ENCODE measurements at regions not wholly inside any gene's neighbourhood (a gene's known extent, or its start where the extent isn't known, plus 50 kb on each side); places are given as distances from the start of the nearest gene placed in this dataset.

- intact Hi-C loops (cut with DNase I), result no loop called here
- no peaks in the 10 kb centered on the region for H3K27me3 ChIP-seq
- H3K9me3 ChIP-seq, result no peaks in the 10 kb centered on the region
- no peak overlapping the region for H3K27ac ChIP-seq
- no peak overlapping the region for H3K4me3 ChIP-seq
- no peak for TF ChIP-seq POLR2A (IDR thresholded peaks at IDR 0.05)
- no peak for TF ChIP-seq CTCF (IDR thresholded peaks at IDR 0.05)
- 81 to 100% methylated on average over 1 to 3 of the region's 3 CpGs for WGBS, 2 donors
- no peak for DNase-seq
- no peaks in the 10 kb centered on the region for H3K36me3 ChIP-seq
- H3K4me1 ChIP-seq, result no peaks in the 10 kb centered on the region
Observed at GRCh38 chr6:48564036-48564820, 453.2 kb upstream of the PTCHD4 start.

GRCh38 chr6:48563433-48563832 is 452.4 kb upstream of the PTCHD4 start:
- intact Hi-C loops (cut with DNase I), result no loop called here
- H3K4me3 ChIP-seq, result no peak overlapping the region
- no peaks in the 10 kb centered on the region for H3K36me3 ChIP-seq
- no peak for TF ChIP-seq CTCF (IDR thresholded peaks at IDR 0.05)
- TF ChIP-seq POLR2A (IDR thresholded peaks at IDR 0.05), result no peak
- no peaks in the 10 kb centered on the region for H3K4me1 ChIP-seq
- WGBS, 2 donors, result 89 to 96% methylated on average over 1 of the region's 1 CpG
- H3K9me3 ChIP-seq, result no peaks in the 10 kb centered on the region
- DNase-seq, result no peak
- no peaks in the 10 kb centered on the region for H3K27me3 ChIP-seq
- no peak overlapping the region for H3K27ac ChIP-seq

DNA sequence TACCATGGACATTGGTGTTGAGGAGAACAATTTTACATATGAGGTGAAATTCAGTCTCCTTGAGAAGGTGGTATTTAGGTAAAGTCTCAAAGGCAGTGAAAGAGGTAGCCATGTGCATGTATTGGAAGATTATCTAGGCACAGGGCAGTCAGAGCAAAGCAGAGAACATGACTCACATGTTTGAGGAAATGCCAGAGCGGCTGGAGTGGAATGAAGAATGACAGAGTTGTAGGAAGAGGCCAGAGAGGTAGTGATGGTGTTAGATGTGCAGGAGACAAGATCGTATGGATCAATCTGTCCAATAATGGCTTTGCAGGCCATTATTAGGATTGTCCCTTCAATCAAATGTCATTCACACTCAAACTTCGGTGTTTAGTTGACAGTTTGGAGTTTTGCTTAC is 449.4 kb upstream of the PTCHD4 start:
- H3K4me3 ChIP-seq, result no peak overlapping the region
- H3K27me3 ChIP-seq, result no peaks in the 10 kb centered on the region
- no peaks in the 10 kb centered on the region for H3K36me3 ChIP-seq
- intact Hi-C loops (cut with DNase I), result no loop called here
- WGBS, 2 donors, result 59 to 63% methylated on average over 3 of the region's 3 CpGs
- H3K27ac ChIP-seq, result no peak overlapping the region
- H3K4me1 ChIP-seq, result no peaks in the 10 kb centered on the region
- TF ChIP-seq POLR2A (IDR thresholded peaks at IDR 0.05) (no peak), CTCF (IDR thresholded peaks at IDR 0.05) (no peak)
- H3K9me3 ChIP-seq, result peaks cover 0 to 1% (median 0%) of the 10 kb centered on the region in 3 donors
- no peak for DNase-seq

GRCh38 chr6:48553467-48554189 is 442.6 kb upstream of the PTCHD4 start:
- no peak for DNase-seq
- Histone ChIP-seq H3K9me3 (peaks cover 0 to 3% (median 0%) of the 10 kb centered on the region in 3 donors), H3K4me1 (peaks cover 0 to 25% (median 0%) of the 10 kb centered on the region in 3 donors), H3K27ac (peak overlapping the region; percentile 20 to 80 (median 68)), H3K27me3 (no peaks in the 10 kb centered on the region), H3K36me3 (no peaks in the 10 kb centered on the region), H3K4me3 (no peak overlapping the region)
- WGBS, 2 donors, result 56 to 79% methylated on average over 1 of the region's 1 CpG
- intact Hi-C loops (cut with DNase I), result no loop called here
- TF ChIP-seq POLR2A (IDR thresholded peaks at IDR 0.05), result no peak
- no peak for TF ChIP-seq CTCF (IDR thresholded peaks at IDR 0.05)

- intact Hi-C loops (cut with DNase I), result no loop called here
- Histone ChIP-seq H3K27ac (peak overlapping the region in 3 of 4 donors; percentile 60 to 80 (median 76)), H3K4me3 (no peak overlapping the region), H3K36me3 (no peaks in the 10 kb centered on the region), H3K9me3 (peaks cover 0 to 3% (median 0%) of the 10 kb centered on the region in 3 donors), H3K27me3 (no peaks in the 10 kb centered on the region), H3K4me1 (peaks cover 0 to 25% (median 0%) of the 10 kb centered on the region in 3 donors)
- DNase-seq, result no peak
- 34 to 63% methylated on average over 2 of the region's 2 CpGs for WGBS, 2 donors
- TF ChIP-seq CTCF (IDR thresholded peaks at IDR 0.05) (no peak), POLR2A (IDR thresholded peaks at IDR 0.05) (no peak)
Observed at GRCh38 chr6:48552905-48553304, 441.9 kb upstream of the PTCHD4 start.
